ENCODE measurements at regions not wholly inside any gene's neighbourhood (a gene's known extent, or its start where the extent isn't known, plus 50 kb on each side); places are given as distances from the start of the nearest gene placed in this dataset.

- no peaks in the 10 kb centered on the region for H3K27me3 ChIP-seq (replicated peaks in 1 of 4; ENCODE audit: control insufficient read depth in 3 of 4, extremely low read depth in 1 of 4, insufficient read depth in 3 of 4, low read length in 3 of 4)
- WGBS, 2 experiments (ENCODE audit: extremely low coverage in 1 of 2, insufficient coverage in 1 of 2, insufficient read length in 1 of 2, insufficient replicate concordance in 2 of 2, low coverage in 1 of 2, low lambda C conversion rate in 2 of 2, missing lambda C conversion rate in 1 of 2), result 100% methylated on average over 1 of the region's 1 CpG; no CpG with 5 or more reads in 1 of the 2 experiments
- no peak for TF ChIP-seq GTF2F1 (IDR thresholded peaks at IDR 0.05; ENCODE audit: borderline replicate concordance, low read depth, low read length)
- TF ChIP-seq GABPA (IDR thresholded peaks at IDR 0.05; ENCODE audit: borderline replicate concordance, insufficient read depth, low read length), result no peak
- no peak for TF ChIP-seq POLR2AphosphoS5 (IDR thresholded peaks at IDR 0.05; ENCODE audit: low read depth, low read length)
- no peak for TF ChIP-seq BCL11A (IDR thresholded peaks at IDR 0.05; ENCODE audit: low read depth in 2 of 2, low read length in 2 of 2)
- TF ChIP-seq KDM4A (IDR thresholded peaks at IDR 0.05; ENCODE audit: low read depth, low read length, severe bottlenecking), result no peak
- TF ChIP-seq SP1 (IDR thresholded peaks at IDR 0.05; ENCODE audit: low read depth, low read length), result no peak
- no peak for TF ChIP-seq CEBPB (IDR thresholded peaks at IDR 0.05; ENCODE audit: low read depth, low read length)
- no peak for TF ChIP-seq POLR2A (IDR thresholded peaks at IDR 0.05; ENCODE audit: control extremely low read depth in 1 of 2, low read depth in 2 of 2, low read length in 2 of 2)
- no peak for TF ChIP-seq ASH2L (IDR thresholded peaks at IDR 0.05; ENCODE audit: low read length)
- TF ChIP-seq HDAC6 (IDR thresholded peaks at IDR 0.05; ENCODE audit: low read depth, low read length), result no peak
- no peak for TF ChIP-seq CTBP2 (IDR thresholded peaks at IDR 0.05; ENCODE audit: borderline replicate concordance, insufficient read depth, insufficient read length, low read length)
- no peak for TF ChIP-seq SP2 (IDR thresholded peaks at IDR 0.05; ENCODE audit: low read length)
- TF ChIP-seq SP4 (IDR thresholded peaks at IDR 0.05; ENCODE audit: low read length), result no peak
- no peak for TF ChIP-seq MAX (IDR thresholded peaks at IDR 0.05)
- TF ChIP-seq TCF12 (IDR thresholded peaks at IDR 0.05; ENCODE audit: low read depth, low read length), result no peak
- TF ChIP-seq TEAD4 (IDR thresholded peaks at IDR 0.05; ENCODE audit: low read depth, low read length), result no peak
- TF ChIP-seq NANOG (IDR thresholded peaks at IDR 0.05; ENCODE audit: insufficient read depth, low read depth, low read length, poor library complexity, severe bottlenecking), result no peak
Observed at GRCh38 chr7:81385370-81385769, 384.5 kb downstream of the HGF start.

More at GRCh38 chr7:81385370-81385769, 384.5 kb downstream of the HGF start:
- H3K36me3 ChIP-seq (ENCODE audit: control insufficient read depth in 2 of 4, insufficient read depth in 4 of 4, low read length in 3 of 4), result no peaks in the 10 kb centered on the region
- H3K14ac ChIP-seq (ENCODE audit: insufficient read length), result no peak overlapping the region
- no peak overlapping the region for H2AK5ac ChIP-seq (ENCODE audit: low read depth, low read length)
- H3K9ac ChIP-seq (replicated peaks in 1 of 4; ENCODE audit: extremely low read depth in 1 of 4, low read depth in 3 of 4, low read length in 3 of 4), result no peak overlapping the region
- no peaks in the 10 kb centered on the region for H3K4me1 ChIP-seq (replicated peaks in 1 of 4; ENCODE audit: control insufficient read depth in 3 of 4, insufficient read depth in 4 of 4, low read length in 3 of 4)
- no peak overlapping the region for H4K8ac ChIP-seq (ENCODE audit: extremely low read depth, insufficient read depth, low read length)
- H2BK120ac ChIP-seq (replicated peaks; ENCODE audit: low read depth, low read length), result no peak overlapping the region
- ChIA-PET CTCF (ENCODE audit: partially characterized antibody) (no interaction called here), POLR2A (ENCODE audit: partially characterized antibody) (no interaction called here)
- H3K4ac ChIP-seq (replicated peaks; ENCODE audit: insufficient read length, low read depth, low read length), result no peak overlapping the region
- H3K23me2 ChIP-seq (ENCODE audit: low read depth, low read length), result no peaks in the 10 kb centered on the region
- no peak overlapping the region for H3K4me2 ChIP-seq (ENCODE audit: insufficient read depth in 1 of 2, low read depth in 2 of 2, low read length in 2 of 2)
- H3K79me1 ChIP-seq (ENCODE audit: low read depth, low read length), result no peaks in the 10 kb centered on the region
- H3K4me3 ChIP-seq (ENCODE audit: extremely low read depth in 1 of 4, insufficient read depth in 2 of 4, low read depth in 3 of 4, low read length in 4 of 4), result no peak overlapping the region
- no peak overlapping the region for H3K23ac ChIP-seq (ENCODE audit: insufficient read length)
- no peak overlapping the region for H4K5ac ChIP-seq (ENCODE audit: insufficient read length, low read depth, low read length)
- no peak overlapping the region for H2BK12ac ChIP-seq (ENCODE audit: low read depth, low read length)
- no peak overlapping the region for H3K56ac ChIP-seq (replicated peaks; ENCODE audit: insufficient read length, low read depth, low read length)
- no peaks in the 10 kb centered on the region for H3K79me2 ChIP-seq (ENCODE audit: control insufficient read depth in 1 of 2, insufficient read depth in 2 of 2, low read length in 2 of 2)
- no peak overlapping the region for H2BK5ac ChIP-seq (ENCODE audit: low read depth, low read length)
- H3K27ac ChIP-seq (ENCODE audit: low read depth, low read length), result no peak overlapping the region
- no peak overlapping the region for H2BK15ac ChIP-seq (ENCODE audit: low read length)
- H3K9me3 ChIP-seq (ENCODE audit: insufficient read depth in 2 of 2, low read depth in 1 of 2, low read length in 1 of 2), result no peaks in the 10 kb centered on the region; a peak in 1 of 4 replicates
- no peak overlapping the region for H4K91ac ChIP-seq (replicated peaks; ENCODE audit: insufficient read length, low read length)
- DNase-seq (ENCODE audit: low read depth in 1 of 2, low spot score in 2 of 2) (no peak), FAIRE-seq (no peak)
- H4K20me1 ChIP-seq (replicated peaks in 1 of 2; ENCODE audit: control insufficient read depth in 1 of 2, insufficient read depth in 2 of 2, low read length in 2 of 2), result no peaks in the 10 kb centered on the region
- no peak overlapping the region for H2AFZ ChIP-seq (ENCODE audit: low read length)
- H3K18ac ChIP-seq (ENCODE audit: extremely low read depth, low read length), result no peak overlapping the region
- no peak overlapping the region for H2BK20ac ChIP-seq (ENCODE audit: low read length)
